Mesenchymal stem cell (in vitro differentiated cells and primary cell): ENCODE measurements at regions not wholly inside any gene's neighbourhood (a gene's known extent, or its start where the extent isn't known, plus 50 kb on each side); places are given as distances from the start of the nearest gene placed in this dataset.
A peak's percentile ranks its signal among the peaks of the same experiment; 100 is the strongest.

Experiments used
- DNase-seq: peaks from one replicate; pipeline ENCODE4 v3.0.0-alpha.2; 2013
- H2AFZ ChIP-seq: one replicate; pipeline ENCODE4 v1.6.1; 2013; ENCODE audit warnings: low read depth, mild to moderate bottlenecking, control low read depth, inconsistent platforms, low read length, moderate library complexity
- H2AK5ac ChIP-seq: 2 replicates; pipeline ENCODE4 v1.6.1; 2013; ENCODE audit warnings: low read length, moderate library complexity, mild to moderate bottlenecking, inconsistent platforms; ENCODE audit not compliant: severe bottlenecking
- H2BK120ac ChIP-seq: one replicate; pipeline ENCODE4 v1.6.1; 2013; ENCODE audit warnings: low read depth, mild to moderate bottlenecking, inconsistent platforms, low read length, moderate library complexity
- H2BK12ac ChIP-seq, 2 experiments: one replicate each; pipeline ENCODE4 v1.6.1; 2013; ENCODE audit warnings: inconsistent platforms in 2 of 2, low read length in 2 of 2, mild to moderate bottlenecking in 2 of 2, moderate library complexity in 2 of 2, control low read depth in 1 of 2
- H2BK15ac ChIP-seq: one replicate; pipeline ENCODE4 v1.6.1; 2013; ENCODE audit warnings: mild to moderate bottlenecking, low read depth, inconsistent platforms; ENCODE audit not compliant: poor library complexity, severe bottlenecking
- H2BK5ac ChIP-seq: 2 replicates; pipeline ENCODE4 v1.6.1; 2013; ENCODE audit warnings: low read depth, mild to moderate bottlenecking, low read length, control low read depth, inconsistent platforms; ENCODE audit not compliant: poor library complexity, severe bottlenecking
- H3K14ac ChIP-seq, 2 experiments: one replicate each; pipeline ENCODE4 v1.6.1; 2013; ENCODE audit warnings: inconsistent platforms in 2 of 2, low read length in 2 of 2, control low read depth in 1 of 2, mild to moderate bottlenecking in 1 of 2, moderate library complexity in 1 of 2
- H3K18ac ChIP-seq, 2 experiments: one replicate each; pipeline ENCODE4 v1.6.1; 2013; ENCODE audit warnings: inconsistent platforms in 2 of 2, low read length in 2 of 2, control low read depth in 1 of 2, low read depth in 1 of 2, mild to moderate bottlenecking in 1 of 2
- H3K23ac ChIP-seq, 2 experiments: one replicate each; pipeline ENCODE4 v1.6.1; 2013; ENCODE audit warnings: inconsistent platforms in 2 of 2, low read length in 2 of 2, mild to moderate bottlenecking in 2 of 2, moderate library complexity in 2 of 2, control low read depth in 1 of 2
- H3K27ac ChIP-seq: 2 replicates; pipeline ENCODE4 v1.5.1; 2013; ENCODE audit warnings: mild to moderate bottlenecking, moderate library complexity, low read length, control low read depth, inconsistent platforms; ENCODE audit not compliant: poor library complexity, severe bottlenecking
- H3K27me3 ChIP-seq, 2 experiments: 2 replicates each; pipeline versions ENCODE4 v1.6.1 to v1.7.0; 2013; ENCODE audit warnings: low read length in 2 of 2, mild to moderate bottlenecking in 2 of 2, moderate library complexity in 2 of 2, control low read depth in 1 of 2, inconsistent platforms in 1 of 2; ENCODE audit not compliant: control insufficient read depth in 1 of 2, insufficient read depth in 1 of 2
- H3K36me3 ChIP-seq, 2 experiments: 2 replicates each; pipeline versions ENCODE4 v1.6.1 to v1.7.0; 2013; ENCODE audit warnings: low read length in 2 of 2, control low read depth in 1 of 2, inconsistent platforms in 1 of 2, low read depth in 1 of 2, mild to moderate bottlenecking in 1 of 2; ENCODE audit not compliant: insufficient read depth in 2 of 2, control insufficient read depth in 1 of 2
- H3K4ac ChIP-seq, 2 experiments: one replicate each; pipeline ENCODE4 v1.6.1; 2013; ENCODE audit warnings: inconsistent platforms in 2 of 2, low read length in 2 of 2, mild to moderate bottlenecking in 2 of 2, moderate library complexity in 2 of 2, control low read depth in 1 of 2, low read depth in 1 of 2
- H3K4me1 ChIP-seq: 2 replicates; pipeline ENCODE4 v1.6.1; 2013; ENCODE audit warnings: low read depth, low read length, control low read depth; ENCODE audit not compliant: control insufficient read depth, insufficient read depth
- H3K4me2 ChIP-seq: 2 replicates; pipeline ENCODE4 v1.6.1; 2013; ENCODE audit warnings: low read length, mild to moderate bottlenecking, inconsistent platforms; ENCODE audit not compliant: poor library complexity, severe bottlenecking
- H3K4me3 ChIP-seq, 2 experiments: 2 replicates each; pipeline versions ENCODE4 v1.5.1 to v1.7.0; 2013; ENCODE audit warnings: low read length in 2 of 2, mild to moderate bottlenecking in 2 of 2, control low read depth in 1 of 2, low read depth in 1 of 2; ENCODE audit not compliant: insufficient read depth in 1 of 2
- H3K79me1 ChIP-seq: replicated peaks from 2 replicates; pipeline ENCODE4 v1.6.1; 2013; ENCODE audit warnings: mild to moderate bottlenecking, control low read depth, low read length, inconsistent platforms; ENCODE audit not compliant: poor library complexity, severe bottlenecking
- H3K9ac ChIP-seq: 2 replicates; pipeline ENCODE4 v1.7.0; 2013; ENCODE audit warnings: mild to moderate bottlenecking, low read length, moderate library complexity
- H3K9me3 ChIP-seq: 2 replicates; pipeline ENCODE4 v1.7.0; 2013; ENCODE audit warnings: mild to moderate bottlenecking, low read length; ENCODE audit not compliant: control insufficient read depth
- H4K8ac ChIP-seq: one replicate; pipeline ENCODE4 v1.6.1; 2013; ENCODE audit warnings: inconsistent platforms, mild to moderate bottlenecking, low read length, moderate library complexity
- H4K91ac ChIP-seq: one replicate; pipeline ENCODE4 v1.6.1; 2013; ENCODE audit warnings: mild to moderate bottlenecking, low read length, inconsistent platforms
- WGBS: methylation state at CpG from one replicate; pipeline ENCODE4 v1.1.7; 2013; ENCODE audit warnings: mixed read lengths; 5-methylcytosine and 5-hydroxymethylcytosine counted together

DNA sequence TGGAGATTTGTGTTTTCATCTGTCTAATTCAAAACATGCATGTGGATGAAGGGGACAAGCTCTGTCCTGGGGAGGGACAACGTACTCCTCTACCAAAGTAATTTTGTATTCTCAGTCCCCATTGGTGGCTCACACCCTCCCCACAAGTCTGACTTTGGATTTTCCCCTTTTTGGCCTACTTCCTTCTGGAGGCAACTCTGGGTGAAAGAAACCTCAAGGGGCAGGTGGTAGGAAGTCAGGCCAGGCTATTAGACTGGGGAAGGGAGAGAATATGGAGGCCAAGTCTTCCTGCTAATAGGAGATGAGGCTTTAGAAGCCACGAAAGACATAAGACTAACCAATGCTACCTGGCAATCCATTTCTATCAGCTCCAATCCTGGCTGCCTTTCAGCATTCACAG, 124.9 kb upstream of the RASGRP1 start:
- Histone ChIP-seq H3K9ac (no peak overlapping the region), H2AK5ac (no peak overlapping the region), H4K91ac (no peak overlapping the region), H3K4me1 (no peaks in the 10 kb centered on the region), H2AFZ (no peak overlapping the region), H3K18ac (no peak overlapping the region), H3K27me3 (no peaks in the 10 kb centered on the region), H3K14ac (no peak overlapping the region), H3K4me2 (no peak overlapping the region), H3K4me3 (no peak overlapping the region), H3K9me3 (no peaks in the 10 kb centered on the region), H3K36me3 (no peaks in the 10 kb centered on the region), H4K8ac (no peak overlapping the region), H2BK5ac (no peak overlapping the region), H3K4ac (no peak overlapping the region), H3K23ac (no peak overlapping the region), H2BK15ac (no peak overlapping the region), H2BK120ac (no peak overlapping the region), H3K79me1 (no peaks in the 10 kb centered on the region), H2BK12ac (no peak overlapping the region), H3K27ac (no peak overlapping the region)
- 100% methylated on average over 1 of the region's 2 CpGs for WGBS
- no peak for DNase-seq

GRCh38 chr15:38690216-38690615, 125.6 kb upstream of the RASGRP1 start:
- H3K4me2 ChIP-seq, result no peak overlapping the region
- H3K14ac ChIP-seq, result no peak overlapping the region
- no peak overlapping the region for H2AK5ac ChIP-seq
- no peaks in the 10 kb centered on the region for H3K9me3 ChIP-seq
- no peak overlapping the region for H3K4me3 ChIP-seq
- no peak overlapping the region for H2BK5ac ChIP-seq
- WGBS, result 88% methylated on average over 4 of the region's 5 CpGs
- H2BK12ac ChIP-seq, result no peak overlapping the region
- H3K27me3 ChIP-seq, result no peaks in the 10 kb centered on the region
- H3K79me1 ChIP-seq, result no peaks in the 10 kb centered on the region
- H3K9ac ChIP-seq, result no peak overlapping the region
- H2AFZ ChIP-seq, result no peak overlapping the region
- no peaks in the 10 kb centered on the region for H3K36me3 ChIP-seq
- H4K91ac ChIP-seq, result no peak overlapping the region
- H3K27ac ChIP-seq, result no peak overlapping the region
- DNase-seq, result no peak
- no peak overlapping the region for H2BK120ac ChIP-seq
- H4K8ac ChIP-seq, result no peak overlapping the region
- no peak overlapping the region for H2BK15ac ChIP-seq
- H3K23ac ChIP-seq, result no peak overlapping the region
- H3K18ac ChIP-seq, result no peak overlapping the region
- H3K4me1 ChIP-seq, result no peaks in the 10 kb centered on the region
- no peak overlapping the region for H3K4ac ChIP-seq

DNA sequence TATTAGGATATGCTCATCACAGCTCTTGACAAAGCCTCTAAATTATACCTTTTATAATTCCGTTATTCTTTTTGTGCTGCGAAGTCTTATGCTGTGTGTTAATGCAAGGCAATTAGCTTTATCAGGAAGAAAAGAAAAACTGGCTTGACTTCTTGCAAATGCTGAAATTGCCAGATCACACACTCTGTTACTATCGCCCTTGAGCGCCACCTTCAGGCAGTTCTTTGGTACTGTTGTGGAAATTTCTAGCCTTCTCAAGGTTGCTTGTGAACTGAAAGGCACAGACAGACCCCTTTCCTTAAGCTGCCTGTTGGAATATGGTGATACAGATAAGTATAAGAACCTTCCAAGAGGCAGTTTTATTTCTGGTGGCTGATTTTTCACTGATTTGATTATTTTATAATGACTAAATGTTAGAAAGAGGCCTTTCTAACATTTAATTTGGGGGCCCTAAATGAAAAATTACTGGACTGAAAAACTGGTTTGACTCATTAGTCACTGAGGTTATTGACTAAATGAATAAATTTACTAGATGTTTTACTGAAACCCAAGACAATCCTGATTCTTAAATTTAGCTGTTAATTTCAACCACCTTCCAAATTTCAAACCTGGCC, 126.2 kb upstream of the RASGRP1 start:
- H4K91ac ChIP-seq, result no peak overlapping the region
- H3K4ac ChIP-seq, result no peak overlapping the region
- H3K14ac ChIP-seq, result no peak overlapping the region
- no peak overlapping the region for H3K27ac ChIP-seq
- no peak overlapping the region for H2AFZ ChIP-seq
- 0% methylated on average over 2 of the region's 4 CpGs for WGBS
- H2BK5ac ChIP-seq, result no peak overlapping the region
- H2AK5ac ChIP-seq, result no peak overlapping the region
- no peak overlapping the region for H4K8ac ChIP-seq
- H3K4me1 ChIP-seq, result no peaks in the 10 kb centered on the region
- H3K4me3 ChIP-seq, result no peak overlapping the region
- H3K79me1 ChIP-seq, result no peaks in the 10 kb centered on the region
- no peaks in the 10 kb centered on the region for H3K27me3 ChIP-seq
- no peak overlapping the region for H2BK12ac ChIP-seq
- H3K9ac ChIP-seq, result no peak overlapping the region
- H2BK15ac ChIP-seq, result no peak overlapping the region
- no peak overlapping the region for H3K18ac ChIP-seq
- no peak overlapping the region for H3K4me2 ChIP-seq
- H3K9me3 ChIP-seq, result no peaks in the 10 kb centered on the region
- no peaks in the 10 kb centered on the region for H3K36me3 ChIP-seq
- no peak overlapping the region for H2BK120ac ChIP-seq
- no peak overlapping the region for H3K23ac ChIP-seq
- DNase-seq, result peak; percentile 76

- Histone ChIP-seq H3K4me1 (peaks cover 3% of the 10 kb centered on the region), H3K4me3 (no peak overlapping the region), H2AK5ac (no peak overlapping the region), H3K9ac (no peak overlapping the region), H3K27ac (no peak overlapping the region), H2AFZ (no peak overlapping the region), H3K18ac (no peak overlapping the region), H2BK5ac (no peak overlapping the region), H3K79me1 (no peaks in the 10 kb centered on the region), H3K14ac (no peak overlapping the region), H3K4me2 (no peak overlapping the region), H4K91ac (no peak overlapping the region), H2BK12ac (no peak overlapping the region), H3K4ac (no peak overlapping the region), H4K8ac (no peak overlapping the region), H3K27me3 (no peaks in the 10 kb centered on the region), H3K36me3 (no peaks in the 10 kb centered on the region), H3K9me3 (no peaks in the 10 kb centered on the region), H3K23ac (no peak overlapping the region), H2BK15ac (no peak overlapping the region), H2BK120ac (no peak overlapping the region)
- no peak for DNase-seq
- 100% methylated on average over 2 of the region's 2 CpGs for WGBS
Observed at GRCh38 chr15:38691377-38691776, 126.8 kb upstream of the RASGRP1 start.
